ENCODE measurements at regions not wholly inside any gene's neighbourhood (a gene's known extent, or its start where the extent isn't known, plus 50 kb on each side); places are given as distances from the start of the nearest gene placed in this dataset.

DNA sequence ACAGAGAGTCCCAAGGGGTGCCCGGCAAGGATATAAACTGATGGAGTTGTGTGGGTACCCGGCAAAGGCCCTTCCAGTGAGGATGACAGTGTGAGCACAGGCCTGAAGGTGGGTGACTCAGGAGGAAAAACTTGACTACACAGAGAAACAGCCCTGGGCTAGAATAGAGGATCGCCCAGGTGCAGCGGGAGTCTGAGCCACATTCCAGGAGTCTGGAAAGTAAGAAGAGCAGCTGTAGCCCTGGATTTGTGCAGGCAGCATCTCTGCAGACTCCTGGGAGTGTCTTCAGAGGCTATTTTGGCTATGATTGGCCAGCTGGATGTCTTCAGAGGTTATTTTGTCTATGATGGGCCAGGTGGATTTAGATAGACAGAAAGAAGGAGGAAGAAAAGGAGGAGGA lies 367.6 kb upstream of the MKI67 start (continued):
- TF ChIP-seq, protein P1, sequence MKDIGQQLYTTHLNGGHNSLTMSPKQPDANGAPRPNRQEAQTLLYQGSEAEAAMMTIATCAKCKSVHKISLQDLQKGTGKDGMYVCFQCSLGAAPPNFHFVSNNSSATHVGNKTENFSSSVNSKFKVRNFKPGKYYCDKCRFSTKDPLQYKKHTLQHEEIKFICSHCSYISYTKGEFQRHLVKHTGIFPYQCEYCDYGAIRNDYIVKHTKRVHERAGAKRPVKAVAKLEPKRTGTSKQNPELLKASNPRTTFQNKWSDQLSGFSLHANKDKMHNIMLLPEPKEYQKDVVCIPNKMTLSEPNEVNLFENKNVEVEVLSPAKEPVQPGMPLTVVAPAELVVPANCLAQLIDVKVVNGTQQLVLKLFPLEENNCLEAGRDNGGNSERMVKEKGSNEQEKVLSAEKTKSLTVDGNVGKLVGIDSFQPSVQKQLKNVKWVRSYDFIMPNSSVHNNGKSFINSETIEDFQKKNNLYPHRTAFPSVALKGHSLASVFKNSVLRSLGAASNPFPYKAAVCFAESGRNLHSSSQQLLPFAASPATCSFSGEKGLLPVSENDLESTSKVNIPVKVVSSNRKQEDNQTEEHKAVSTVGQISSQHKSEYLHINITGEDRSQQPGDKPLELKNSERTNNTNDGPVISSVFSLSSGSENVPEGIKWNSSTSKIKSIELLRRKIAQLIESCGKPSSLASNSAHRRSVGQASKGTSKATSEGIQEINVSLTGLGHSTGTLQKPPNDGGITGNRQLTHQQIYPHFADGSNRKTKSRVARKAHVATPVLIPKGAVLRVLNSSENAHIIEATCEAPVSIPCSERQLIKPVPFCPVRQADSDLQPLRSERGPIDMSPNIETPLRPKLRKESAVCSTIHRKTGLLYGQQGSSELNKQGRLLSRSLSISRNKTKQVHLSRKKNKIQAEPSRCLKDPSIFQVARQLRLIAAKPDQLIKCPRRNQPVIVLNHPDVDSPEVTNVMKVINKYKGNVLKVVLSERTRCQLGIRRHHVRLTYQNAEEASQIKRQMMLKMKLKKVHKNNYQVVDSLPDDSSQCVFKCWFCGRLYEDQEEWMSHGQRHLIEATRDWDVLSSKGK (CRISPR knock-in tag; IDR thresholded peaks at IDR 0.05), result no peak
- TF ChIP-seq ZNF780A (CRISPR knock-in tag; IDR thresholded peaks at IDR 0.05) (no peak), GABPB2 (CRISPR knock-in tag; conservative IDR thresholded peaks at IDR 0.05) (no peak), ETS2 (tag; IDR thresholded peaks at IDR 0.05; ENCODE audit: borderline replicate concordance, poor library complexity, severe bottlenecking) (no peak)

DNA sequence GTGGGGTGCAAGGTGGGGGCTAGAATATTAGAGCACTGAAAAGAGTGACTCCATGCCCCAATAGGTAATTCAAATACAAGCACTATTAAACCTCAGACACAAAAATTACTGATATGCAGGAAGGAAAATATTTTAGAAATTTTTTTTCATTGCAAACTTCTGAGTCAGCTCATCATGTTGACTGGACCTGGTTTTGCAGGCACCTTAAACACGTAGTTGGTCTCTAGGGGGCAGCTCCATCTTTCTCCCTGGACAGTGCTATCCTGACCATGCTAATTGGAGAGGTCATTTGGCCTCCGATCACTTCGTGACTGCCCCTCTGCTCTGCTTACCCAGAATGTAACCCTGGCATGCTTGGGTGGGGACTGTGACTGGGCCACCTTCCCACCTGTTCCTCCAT lies 368.4 kb upstream of the MKI67 start:
- intact Hi-C loops (cut with micrococcal nuclease), result no loop called here
- no peak overlapping the region for H3K9ac ChIP-seq (ENCODE audit: insufficient read depth in 1 of 2, low read depth in 2 of 2, low read length in 2 of 2)
- no peaks in the 10 kb centered on the region for H3K79me2 ChIP-seq (ENCODE audit: control insufficient read depth, insufficient read depth, low read length)
- H3K36me3 ChIP-seq (ENCODE audit: control insufficient read depth, insufficient read depth, low read length), result no peaks in the 10 kb centered on the region
- WGBS (ENCODE audit: insufficient coverage, low coverage, missing lambda C conversion rate), result 13% methylated on average over 3 of the region's 3 CpGs
- POLR2A ChIA-PET, result interaction anchor here (0.5 kb wide), 1 partner anchor 30 kb away, joined by 4 read pairs; no protein-coding TSS in a partner anchor
- CTCF ChIA-PET (ENCODE audit: low intra/inter-chr PET ratio), result no interaction called here
- peak; percentile 82 for ATAC-seq
- no TSS peak for BruUV-seq (replicated peaks)
- no peaks in the 10 kb centered on the region for H4K20me1 ChIP-seq (replicated peaks; ENCODE audit: control insufficient read depth, insufficient read depth, low read length)
- peaks cover 0 to 3% of the 10 kb centered on the region in 2 experiments; a peak in 1 of 5 replicates for H3K4me1 ChIP-seq (replicated peaks in 1 of 2; ENCODE audit: control insufficient read depth in 2 of 2, insufficient read depth in 2 of 2, low read length in 2 of 2)
- H3K4me3 ChIP-seq, result no peak overlapping the region
- no peaks in the 10 kb centered on the region for H3K9me1 ChIP-seq (ENCODE audit: control insufficient read depth, insufficient read depth, low read length)
- H3K27ac ChIP-seq (ENCODE audit: extremely low read depth, low read depth, low read length), result no peak overlapping the region
- no peaks in the 10 kb centered on the region for H3K9me3 ChIP-seq (replicated peaks; ENCODE audit: control insufficient read depth, insufficient read depth, low read depth, low read length)
- FAIRE-seq, result peak; percentile 6
- no peaks in the 10 kb centered on the region for H3K27me3 ChIP-seq (ENCODE audit: control insufficient read depth in 2 of 2, insufficient read depth in 2 of 2, low read length in 2 of 2)
- peak; percentile 9 to 30 (median 14) for DNase-seq (ENCODE audit: extremely low read depth in 1 of 4, low spot score in 3 of 4)
- H2AFZ ChIP-seq (ENCODE audit: low read depth, low read length), result no peak overlapping the region
- H3K4me2 ChIP-seq (ENCODE audit: insufficient read depth, low read length), result no peak overlapping the region
- in situ Hi-C loops (cut with MboI), result no loop called here
- TF ChIP-seq, protein P2, sequence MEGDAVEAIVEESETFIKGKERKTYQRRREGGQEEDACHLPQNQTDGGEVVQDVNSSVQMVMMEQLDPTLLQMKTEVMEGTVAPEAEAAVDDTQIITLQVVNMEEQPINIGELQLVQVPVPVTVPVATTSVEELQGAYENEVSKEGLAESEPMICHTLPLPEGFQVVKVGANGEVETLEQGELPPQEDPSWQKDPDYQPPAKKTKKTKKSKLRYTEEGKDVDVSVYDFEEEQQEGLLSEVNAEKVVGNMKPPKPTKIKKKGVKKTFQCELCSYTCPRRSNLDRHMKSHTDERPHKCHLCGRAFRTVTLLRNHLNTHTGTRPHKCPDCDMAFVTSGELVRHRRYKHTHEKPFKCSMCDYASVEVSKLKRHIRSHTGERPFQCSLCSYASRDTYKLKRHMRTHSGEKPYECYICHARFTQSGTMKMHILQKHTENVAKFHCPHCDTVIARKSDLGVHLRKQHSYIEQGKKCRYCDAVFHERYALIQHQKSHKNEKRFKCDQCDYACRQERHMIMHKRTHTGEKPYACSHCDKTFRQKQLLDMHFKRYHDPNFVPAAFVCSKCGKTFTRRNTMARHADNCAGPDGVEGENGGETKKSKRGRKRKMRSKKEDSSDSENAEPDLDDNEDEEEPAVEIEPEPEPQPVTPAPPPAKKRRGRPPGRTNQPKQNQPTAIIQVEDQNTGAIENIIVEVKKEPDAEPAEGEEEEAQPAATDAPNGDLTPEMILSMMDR (IDR thresholded peaks at IDR 0.05 in 2 of 3, conservative IDR thresholded peaks at IDR 0.05 in 1 of 3; ENCODE audit: insufficient read depth in 2 of 3, low read depth in 1 of 3, low read length in 3 of 3), result peak in 2 of 3 experiments; percentile 35 to 36; a peak in 4 of 6 replicates
- TF ChIP-seq RAD21 (CRISPR knock-in tag; conservative IDR thresholded peaks at IDR 0.05 in 1 of 2, IDR thresholded peaks at IDR 0.05 in 1 of 2), result peak in 1 of 2 experiments; percentile 28; a peak in 1 of 4 replicates
- TF ChIP-seq TEAD2 (tag; IDR thresholded peaks at IDR 0.05), result no peak

Data from K562 (cell line).